GM19025 (cell line): ENCODE measurements at regions not wholly inside any gene's neighbourhood (a gene's known extent, or its start where the extent isn't known, plus 50 kb on each side); places are given as distances from the start of the nearest gene placed in this dataset.

Experiments
- ATAC-seq: cut with Tn5 transposase; IDR thresholded peaks from one replicate; pipeline ENCODE4 v1.9.1; 2021; ENCODE audit warnings: mild to moderate bottlenecking, low read depth, moderate library complexity; ENCODE audit not compliant: unreplicated experiment

GRCh38 chr3:154776549-154777225 lies 303.4 kb upstream of the MME start:
- no peak for ATAC-seq

DNA sequence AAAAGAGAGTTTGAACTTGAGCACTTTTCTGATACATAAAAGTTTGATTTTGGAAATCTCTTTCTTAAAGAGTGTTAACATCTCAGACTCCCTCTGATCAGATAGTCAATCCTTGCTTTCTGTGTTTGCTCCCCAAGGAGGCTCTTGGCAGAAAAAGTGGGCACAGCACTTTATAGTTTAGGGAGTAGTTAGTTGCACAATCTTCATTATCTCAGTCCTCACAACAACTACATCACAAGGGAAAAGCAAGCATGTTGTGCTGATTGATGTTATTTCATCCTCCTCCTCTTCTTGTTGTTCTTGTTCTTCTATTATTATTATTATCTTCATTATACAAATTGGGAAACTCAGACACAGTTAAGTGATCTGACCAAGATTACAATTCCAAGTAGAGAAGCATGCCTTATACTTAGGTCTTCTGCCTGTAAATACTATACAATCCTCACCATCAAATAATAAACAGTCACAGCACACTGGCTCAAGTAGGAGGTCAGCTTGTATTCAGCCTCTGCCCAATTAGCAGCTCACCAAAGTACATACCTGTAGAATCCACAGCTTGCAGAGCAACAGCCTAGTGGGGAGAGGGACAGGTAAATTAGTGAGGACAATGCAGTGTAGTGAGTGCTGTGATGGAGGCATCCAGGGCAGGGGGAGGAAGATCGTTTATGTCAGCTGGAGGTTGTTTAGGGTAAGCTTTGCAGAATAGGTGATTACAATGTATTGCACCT lies 304.1 kb upstream of the MME start:
- ATAC-seq, result no peak

DNA sequence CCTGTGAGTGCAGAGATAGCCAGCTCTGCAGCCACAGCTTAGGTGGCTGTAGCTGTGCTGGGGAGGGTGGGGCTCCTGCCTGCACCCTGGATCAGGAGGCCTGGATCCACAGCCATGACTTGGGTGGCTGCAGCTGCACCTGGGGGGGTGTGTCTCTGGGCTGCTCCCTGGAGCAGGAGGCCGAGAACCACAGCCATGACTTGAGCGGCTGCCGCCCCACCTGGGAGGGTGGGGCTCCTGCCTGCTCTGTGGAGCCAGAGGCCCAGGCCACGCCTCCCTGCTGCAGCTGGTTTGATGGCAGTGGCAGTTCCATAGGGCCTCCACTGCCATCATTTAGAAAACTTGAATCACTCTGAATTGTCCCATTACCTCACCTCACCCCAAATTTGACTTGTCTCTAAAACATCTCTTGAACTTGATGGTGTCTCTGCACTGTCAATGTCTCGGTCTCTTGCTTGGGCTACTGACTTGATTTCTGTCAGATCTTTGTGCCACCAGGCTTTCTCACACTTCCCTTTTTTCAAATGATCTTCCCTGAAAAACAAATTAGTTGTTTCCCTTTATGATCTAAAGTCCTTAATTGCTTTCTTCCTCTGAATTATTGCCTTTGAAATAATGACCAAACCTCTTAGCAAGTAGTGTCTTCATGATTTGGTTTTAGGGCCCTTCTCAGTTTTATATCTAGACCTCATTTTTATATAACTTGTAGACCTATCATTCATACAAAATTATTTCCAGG lies 313.2 kb upstream of the MME start:
- ATAC-seq, result no peak

DNA sequence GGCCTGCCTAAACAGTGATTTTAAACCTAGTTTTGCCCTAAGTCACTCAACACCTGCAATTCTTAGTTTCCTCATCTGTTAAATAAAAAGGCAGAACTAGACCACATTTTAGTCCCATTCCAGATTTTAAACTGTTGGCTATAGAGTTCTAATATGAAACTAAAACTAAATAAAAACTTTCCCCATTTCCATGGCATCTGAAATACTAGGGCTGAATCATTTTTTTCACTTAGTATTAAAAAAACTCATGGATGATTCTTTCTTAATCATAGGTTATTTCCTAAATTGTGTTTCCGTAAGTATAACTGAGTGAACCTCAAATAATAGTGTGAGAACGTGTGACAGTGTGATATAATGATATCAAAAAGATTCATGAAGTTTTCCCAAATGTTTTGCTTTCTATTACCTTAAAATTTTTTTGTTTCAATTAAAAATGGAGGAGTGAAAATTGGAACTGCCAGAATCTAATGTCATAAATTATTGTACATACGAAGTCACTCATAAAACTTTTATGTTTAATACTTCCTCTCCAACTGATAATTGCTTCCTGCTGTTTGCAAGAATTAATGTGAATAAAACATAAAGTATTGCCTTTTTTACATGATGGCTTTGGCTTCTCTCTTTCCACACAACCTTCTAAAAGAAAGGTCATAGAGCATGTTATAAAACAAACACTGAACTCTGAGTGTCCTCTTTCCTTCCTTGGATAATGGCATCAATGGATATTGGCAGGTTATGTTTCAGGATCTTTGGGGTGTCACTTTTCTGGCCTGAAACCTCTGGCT lies 315.1 kb upstream of the MME start:
- ATAC-seq, result no peak

GRCh38 chr3:154762486-154762885 lies 317.6 kb upstream of the MME start:
- ATAC-seq, result no peak

DNA sequence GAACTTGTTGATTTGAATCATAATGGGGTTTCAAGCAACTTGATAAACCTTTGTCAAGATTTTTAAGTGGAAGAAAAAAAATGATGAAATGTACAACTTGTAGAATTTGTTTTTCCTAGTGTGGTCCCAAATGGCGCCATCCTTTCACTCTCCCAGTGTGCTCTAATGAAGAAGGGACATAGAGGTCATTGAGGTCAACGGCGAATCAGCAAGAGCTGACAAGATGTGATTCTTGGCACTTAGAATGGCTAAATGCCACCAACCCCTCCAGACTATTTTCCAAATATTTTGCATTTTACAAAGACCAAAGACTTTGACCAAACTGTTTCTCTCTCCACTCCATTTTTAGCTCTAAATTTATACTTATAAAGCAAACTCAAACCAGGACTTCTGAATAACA lies 320.2 kb upstream of the MME start:
- ATAC-seq, result no peak

GRCh38 chr3:154758109-154758868 lies 321.8 kb upstream of the MME start:
- no peak for ATAC-seq

DNA sequence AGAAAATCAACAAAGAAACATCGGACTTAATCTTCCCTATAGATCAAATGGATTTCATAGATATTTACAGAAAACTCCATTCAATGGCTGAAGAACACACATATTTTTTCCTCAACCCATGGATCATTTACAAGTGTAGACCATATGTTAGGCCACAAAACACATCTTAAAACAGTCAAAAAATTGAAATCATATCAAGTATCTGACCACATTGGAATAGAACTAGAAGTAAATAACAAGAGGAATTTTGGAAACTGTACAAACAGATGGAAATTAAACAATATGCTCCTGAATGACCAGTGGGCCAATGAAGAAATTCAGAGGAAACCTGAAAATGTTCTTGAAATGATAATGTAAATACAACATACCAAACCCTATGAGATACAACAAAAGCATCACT lies 323.1 kb upstream of the GPR149 start:
- no peak for ATAC-seq

DNA sequence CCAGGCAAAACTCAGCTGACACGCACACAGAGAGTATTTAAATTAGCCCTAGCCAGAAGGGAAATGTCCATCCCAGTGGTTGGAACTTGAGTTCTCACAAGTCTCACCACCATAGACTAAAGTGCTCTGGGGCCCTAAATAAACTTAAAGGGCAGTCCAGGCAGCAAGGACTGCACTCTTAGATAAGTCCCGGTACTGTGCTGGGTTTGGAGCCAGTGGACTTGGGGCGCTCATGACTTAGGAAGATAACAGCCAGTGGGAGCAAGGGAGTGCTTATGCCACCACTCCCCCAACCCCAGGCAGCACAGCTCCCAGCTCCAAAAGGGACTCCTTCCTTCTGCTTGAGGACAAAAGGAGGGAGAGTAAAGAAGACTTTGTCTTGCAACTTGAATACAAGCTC lies 319.5 kb upstream of the GPR149 start:
- no peak for ATAC-seq

DNA sequence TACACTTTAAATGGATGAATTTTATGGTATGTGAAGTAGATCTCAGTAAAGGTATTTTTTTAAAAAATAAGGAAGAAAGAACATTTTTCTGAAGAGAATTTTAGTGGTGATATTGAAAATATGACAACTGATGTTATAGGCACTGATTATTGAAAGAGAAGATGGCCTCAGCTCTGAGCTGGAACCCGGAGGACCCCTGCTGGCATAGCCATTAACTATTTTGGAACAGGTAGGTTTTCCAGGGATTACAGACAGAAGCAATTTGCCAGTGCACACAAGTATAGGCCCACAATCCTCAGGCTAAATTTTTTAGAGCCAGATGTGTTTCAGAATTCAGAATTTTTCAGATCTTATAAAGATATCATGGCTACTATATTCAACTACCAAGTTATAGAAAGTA lies 315.9 kb upstream of the GPR149 start:
- ATAC-seq, result no peak

DNA sequence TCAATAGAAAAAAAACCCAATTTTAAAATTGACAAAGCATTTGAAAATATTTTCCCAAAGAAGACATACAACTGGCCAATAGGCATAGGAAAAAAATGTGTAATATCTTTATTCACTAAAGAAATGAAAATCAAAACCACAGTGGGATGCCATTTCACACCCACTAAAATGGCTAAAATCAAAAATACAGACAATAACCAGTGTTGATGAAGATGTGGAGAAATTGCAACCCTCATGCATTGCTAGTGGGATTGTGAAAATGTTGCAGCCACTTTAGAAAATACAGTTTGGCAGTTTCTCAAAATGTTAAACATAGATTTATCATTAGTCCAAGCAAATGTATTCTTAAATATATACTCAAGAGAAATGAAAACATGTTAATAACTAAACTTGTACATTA lies 315.1 kb upstream of the GPR149 start:
- ATAC-seq, result no peak

DNA sequence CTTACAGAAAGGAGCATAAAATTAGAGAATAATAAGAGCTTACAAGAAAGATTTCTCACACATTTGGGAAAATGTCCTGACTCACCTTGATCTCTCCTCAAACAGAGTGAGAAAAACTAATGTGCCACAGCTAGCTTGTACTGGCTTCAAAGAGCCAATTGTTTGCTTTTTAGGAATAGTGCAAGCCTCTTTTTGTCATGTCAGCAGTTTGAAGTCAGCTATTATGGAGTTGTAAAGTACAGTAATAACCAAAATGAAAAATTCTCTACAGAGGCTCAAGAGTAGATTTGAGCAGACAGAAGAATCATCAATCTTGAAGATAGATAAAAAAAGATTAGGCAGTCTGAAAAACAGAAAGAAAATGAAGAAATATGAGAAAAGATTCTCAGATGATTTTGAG lies 313.4 kb upstream of the GPR149 start:
- ATAC-seq, result no peak

DNA sequence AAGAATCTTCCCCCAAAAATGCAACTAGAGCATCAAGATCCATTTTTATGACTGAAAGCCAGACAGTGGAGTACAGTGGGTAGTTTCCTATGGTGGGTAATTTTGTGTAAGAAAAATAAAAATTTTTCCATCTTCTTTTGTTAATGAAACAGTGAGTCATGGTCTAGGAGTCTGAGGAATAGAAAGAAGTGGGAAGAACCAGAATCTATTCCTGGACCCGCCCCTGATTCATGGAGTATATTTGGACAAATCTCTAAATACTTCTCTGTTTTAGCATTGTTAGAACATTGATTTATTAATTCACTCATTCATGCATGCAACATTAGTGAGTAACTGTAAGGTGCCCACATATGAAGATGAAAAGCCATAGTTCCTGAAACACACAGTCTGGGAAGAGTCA lies 304.5 kb upstream of the GPR149 start:
- ATAC-seq, result no peak

GRCh38 chr3:154730186-154730585 lies 300.2 kb upstream of the GPR149 start:
- ATAC-seq, result no peak

DNA sequence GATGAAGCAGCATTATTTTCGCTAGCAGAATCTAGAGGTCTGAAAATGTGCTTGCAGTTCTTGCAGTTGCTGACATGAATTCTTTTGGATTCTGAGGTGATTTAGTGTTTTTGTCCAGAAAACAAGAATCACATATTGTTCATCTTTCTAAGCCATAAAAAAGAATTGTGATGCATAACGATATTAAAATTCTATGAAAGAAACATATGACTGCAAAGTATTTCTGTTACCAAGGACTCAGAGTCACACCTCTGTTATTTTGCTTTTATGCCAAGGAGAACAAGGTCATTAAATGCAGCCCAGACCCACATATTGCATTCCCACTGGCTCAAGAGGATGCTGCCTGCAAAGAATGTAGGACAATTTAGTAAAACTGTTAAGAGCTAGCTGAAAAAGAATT lies 299.8 kb upstream of the GPR149 start:
- ATAC-seq, result no peak

DNA sequence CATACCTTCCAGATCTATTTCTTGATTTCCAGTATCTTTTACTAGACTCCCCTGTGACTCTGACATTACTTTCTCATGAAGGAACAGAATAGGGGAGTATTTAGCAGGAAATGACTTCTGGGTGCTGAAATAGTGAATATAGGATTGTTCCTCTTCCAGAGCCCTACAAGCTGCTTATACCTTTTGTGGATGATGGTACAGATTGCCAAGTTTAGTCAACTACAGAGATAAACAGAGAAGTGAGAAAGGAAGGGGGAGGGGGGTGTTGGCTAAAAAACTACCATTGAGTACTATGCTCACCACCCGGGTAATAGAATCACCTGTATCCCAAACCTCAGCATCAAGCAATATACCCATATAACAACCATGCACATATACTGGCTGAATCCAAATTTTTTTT lies 298.3 kb upstream of the GPR149 start:
- no peak for ATAC-seq

- no peak for ATAC-seq
These were observed 290.9 kb upstream of the GPR149 start for GRCh38 chr3:154720921-154721320.

- no peak for ATAC-seq
These were observed 288.1 kb upstream of the GPR149 start for GRCh38 chr3:154718053-154718452.

DNA sequence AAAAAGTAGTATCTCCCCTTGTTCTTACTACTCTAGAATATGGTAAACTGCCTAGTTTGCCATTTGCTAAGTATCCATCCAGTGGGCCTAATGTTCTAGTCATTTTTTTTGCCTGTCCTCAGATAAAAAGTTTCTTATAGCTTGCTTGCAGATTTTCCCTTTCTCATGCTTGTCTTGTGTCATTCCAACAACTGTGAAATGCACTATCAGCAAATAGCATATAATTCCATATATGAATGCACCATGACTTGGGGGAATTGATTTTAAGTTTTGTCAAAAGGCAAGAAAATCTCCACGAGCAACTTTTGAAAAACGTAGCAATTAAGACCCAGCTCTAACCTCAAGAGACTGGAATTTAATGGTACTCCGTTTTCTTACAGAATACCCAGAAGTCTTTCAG lies 286.2 kb upstream of the GPR149 start:
- no peak for ATAC-seq

GRCh38 chr3:154708554-154708953 lies 278.6 kb upstream of the GPR149 start:
- no peak for ATAC-seq
